Hepatocyte (in vitro differentiated cells): ENCODE measurements at regions not wholly inside any gene's neighbourhood (a gene's known extent, or its start where the extent isn't known, plus 50 kb on each side); places are given as distances from the start of the nearest gene placed in this dataset.

Experiments
- CTCF ChIP-seq: fragments of 200-600 bp; sonication (generic); IDR thresholded peaks from 2 replicates; pipeline ENCODE4 v1.5.1; 2016; ENCODE audit warnings: antibody characterized with exemption, mild to moderate bottlenecking; ENCODE audit not compliant: poor library complexity
- EZH2 ChIP-seq: fragments of 200-600 bp; sonication (generic); IDR thresholded peaks from 2 replicates; pipeline ENCODE4 v1.6.1; 2016; ENCODE audit warnings: antibody characterized with exemption, mild to moderate bottlenecking, borderline replicate concordance

DNA sequence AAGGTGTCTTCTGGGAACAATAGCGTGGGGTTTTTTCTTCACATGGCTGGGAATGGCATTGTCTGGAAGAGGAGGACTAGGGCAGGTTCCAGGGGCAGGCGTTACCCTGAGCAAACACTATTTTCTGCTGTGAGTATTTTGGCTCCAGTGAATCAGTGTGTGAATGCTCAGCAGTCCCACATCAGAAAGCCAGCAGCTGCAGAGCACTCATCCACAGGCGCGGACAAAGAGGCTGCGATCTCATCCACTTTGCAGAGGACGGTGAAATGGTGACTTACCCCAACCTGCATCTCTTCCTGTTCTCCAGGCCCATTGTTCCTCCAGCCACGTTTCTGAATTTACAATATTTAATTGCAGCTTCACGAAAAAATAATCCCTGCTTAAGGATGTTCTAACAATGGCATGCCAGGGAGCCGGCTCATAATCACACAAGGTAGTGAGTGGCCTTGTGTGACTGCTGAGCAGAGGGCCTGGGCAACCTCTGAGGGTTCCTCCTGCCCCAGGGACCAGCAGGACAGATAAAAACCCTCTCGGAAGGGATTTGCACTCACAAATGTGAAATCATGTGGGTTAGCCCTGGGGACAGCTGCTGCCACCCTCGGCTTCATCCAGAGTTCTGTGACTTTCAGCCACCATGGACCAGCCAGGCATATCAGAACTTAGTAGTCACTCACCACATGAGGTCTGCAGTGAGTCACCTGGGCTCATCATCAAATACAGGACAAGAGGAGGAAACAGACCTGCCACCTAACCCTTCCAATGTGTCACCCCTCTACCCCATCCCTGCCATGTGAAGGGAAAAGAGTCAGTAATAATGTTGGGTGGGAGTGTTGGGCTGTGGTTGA, 65.0 kb upstream of the EN2 start:
- TF ChIP-seq CTCF, result no peak
- TF ChIP-seq EZH2, result no peak
